ENCODE measurements at regions not wholly inside any gene's neighbourhood (a gene's known extent, or its start where the extent isn't known, plus 50 kb on each side); places are given as distances from the start of the nearest gene placed in this dataset.

- DNase-seq (ENCODE audit: low read depth in 3 of 3): no peak
These were observed 1761.0 kb downstream of the STIM2 start for GRCh38 chr4:28621591-28621990.

GRCh38 chr4:28636971-28637370 lies 1776.3 kb downstream of the STIM2 start:
- no peak for DNase-seq (ENCODE audit: low read depth in 3 of 3)

- DNase-seq (ENCODE audit: low read depth in 3 of 3): no peak
These were observed 1779.1 kb downstream of the STIM2 start for GRCh38 chr4:28639747-28640146.

GRCh38 chr4:28654618-28655017 lies 1794.0 kb downstream of the STIM2 start:
- no peak for DNase-seq (ENCODE audit: low read depth in 3 of 3)

GRCh38 chr4:28665306-28665705 lies 1804.7 kb downstream of the STIM2 start:
- no peak for DNase-seq (ENCODE audit: low read depth in 3 of 3)

- DNase-seq (ENCODE audit: low read depth in 3 of 3): no peak
These were observed 1814.9 kb downstream of the STIM2 start for GRCh38 chr4:28675582-28675981.

GRCh38 chr4:28677808-28678207 lies 1817.2 kb downstream of the STIM2 start:
- DNase-seq (ENCODE audit: low read depth in 3 of 3): no peak

- DNase-seq (ENCODE audit: low read depth in 3 of 3): no peak
These were observed 1822.2 kb downstream of the STIM2 start for GRCh38 chr4:28682847-28683246.

GRCh38 chr4:28686618-28687017 lies 1826.0 kb downstream of the STIM2 start:
- no peak for DNase-seq (ENCODE audit: low read depth in 3 of 3)

GRCh38 chr4:28690890-28691289 lies 1830.2 kb downstream of the STIM2 start:
- no peak for DNase-seq (ENCODE audit: low read depth in 3 of 3)

- no peak for DNase-seq (ENCODE audit: low read depth in 3 of 3)
These were observed 1841.9 kb downstream of the STIM2 start for GRCh38 chr4:28702571-28702970.

- DNase-seq (ENCODE audit: low read depth in 3 of 3): no peak
These were observed 1849.2 kb downstream of the STIM2 start for GRCh38 chr4:28709891-28710290.

GRCh38 chr4:28723371-28723770 lies 1862.7 kb downstream of the STIM2 start:
- no peak for DNase-seq (ENCODE audit: low read depth in 3 of 3)

- DNase-seq (ENCODE audit: low read depth in 3 of 3): no peak
These were observed 1863.6 kb downstream of the STIM2 start for GRCh38 chr4:28724239-28724638.

- DNase-seq (ENCODE audit: low read depth in 3 of 3): no peak
These were observed 1869.7 kb downstream of the STIM2 start for GRCh38 chr4:28730304-28730703.

GRCh38 chr4:28744066-28744465 lies 1883.4 kb downstream of the STIM2 start:
- DNase-seq (ENCODE audit: low read depth in 3 of 3): no peak

- DNase-seq (ENCODE audit: low read depth in 3 of 3): no peak
These were observed 1893.7 kb downstream of the STIM2 start for GRCh38 chr4:28754376-28754775.

GRCh38 chr4:28755081-28755480 lies 1894.4 kb downstream of the STIM2 start:
- DNase-seq (ENCODE audit: low read depth in 3 of 3): no peak

GRCh38 chr4:28759064-28759463 lies 1898.4 kb downstream of the STIM2 start:
- DNase-seq (ENCODE audit: low read depth in 3 of 3): no peak

- DNase-seq (ENCODE audit: low read depth in 3 of 3): no peak
These were observed 1899.4 kb downstream of the STIM2 start for GRCh38 chr4:28760003-28760402.

- DNase-seq (ENCODE audit: low read depth in 3 of 3): no peak
These were observed 1911.4 kb downstream of the STIM2 start for GRCh38 chr4:28772066-28772465.

GRCh38 chr4:28772788-28773187 lies 1912.1 kb downstream of the STIM2 start:
- DNase-seq (ENCODE audit: low read depth in 3 of 3): no peak

- no peak for DNase-seq (ENCODE audit: low read depth in 3 of 3)
These were observed 1913.7 kb downstream of the STIM2 start for GRCh38 chr4:28774344-28774743.

GRCh38 chr4:28776004-28776403 lies 1915.4 kb downstream of the STIM2 start:
- no peak for DNase-seq (ENCODE audit: low read depth in 3 of 3)

GRCh38 chr4:28784188-28784587 lies 1923.5 kb downstream of the STIM2 start:
- DNase-seq (ENCODE audit: low read depth in 3 of 3): no peak
